K562 (cell line): ENCODE measurements at regions not wholly inside any gene's neighbourhood (a gene's known extent, or its start where the extent isn't known, plus 50 kb on each side); places are given as distances from the start of the nearest gene placed in this dataset.

ENCODE experiments used
- ATAC-seq: fragments of 200-7000 bp; cut with Tn5 transposase; 3 replicates; pipeline ENCODE4 v1.9.1; 2020; ENCODE audit warnings: moderate library complexity
- BruUV-seq: library from RNA; stranded (reverse); fragments of 400-500 nt; replicated peaks from 2 replicates; lab custom pipeline; 2021; lab: Mats Ljungman, UMichigan
- CTCF ChIA-PET: fragments of 300-600 bp; formaldehyde crosslinking; extraction: SDS; loops from one replicate; lab custom pipeline; 2021; ENCODE audit warnings: low intra/inter-chr PET ratio; lab: Yijun Ruan, JAX
- POLR2A ChIA-PET: fragments of 300-600, 350-650 bp; sonication (Branson Sonifier 250); formaldehyde crosslinking; extraction: SDS; loops from one replicate; lab custom pipeline; 2021; ENCODE audit warnings: antibody characterized with exemption, inconsistent platforms; lab: Yijun Ruan, JAX
- DNase-seq, 4 experiments: peaks; one replicate each; pipeline versions ENCODE4 v3.0.0 to v3.0.0-alpha.2; 2011 to 2018; ENCODE audit warnings: low spot score in 3 of 4, mixed read lengths in 3 of 4; ENCODE audit errors: extremely low read depth in 1 of 4
- FAIRE-seq: peaks from 2 replicates; lab custom pipeline; 2011; peaks lifted over from hg19 to GRCh38; lab: Jason Lieb, UNC
- H2AFZ ChIP-seq: 2 replicates; pipeline ENCODE4 v1.6.0; 2011; ENCODE audit warnings: low read depth, low read length, control low read depth, inconsistent platforms
- H3K27ac ChIP-seq: fragments of 200-600 bp; 3 replicates; pipeline ENCODE4 v1.8.0; 2011; ENCODE audit warnings: low read depth, mild to moderate bottlenecking, control low read depth, inconsistent platforms, low read length, moderate library complexity, mixed read lengths; ENCODE audit errors: extremely low read depth
- H3K27me3 ChIP-seq, 2 experiments: fragments of 300-600 bp in 1 of 2; 2 replicates in 1 of 2; 3 replicates in 1 of 2; pipeline versions ENCODE4 v1.6.0 to v1.8.0; 2011; ENCODE audit warnings: inconsistent platforms in 2 of 2, low read length in 2 of 2, mild to moderate bottlenecking in 1 of 2, mixed read lengths in 1 of 2, moderate library complexity in 1 of 2; ENCODE audit not compliant: control insufficient read depth in 2 of 2, insufficient read depth in 2 of 2
- H3K36me3 ChIP-seq: fragments of 300-600 bp; 3 replicates; pipeline ENCODE4 v1.8.0; 2011; ENCODE audit warnings: mild to moderate bottlenecking, low read length, inconsistent platforms; ENCODE audit not compliant: control insufficient read depth, insufficient read depth
- H3K4me1 ChIP-seq, 2 experiments: fragments of 200-600 bp in 1 of 2; replicated peaks in 1 of 2; 2 replicates in 1 of 2; 3 replicates in 1 of 2; pipeline versions ENCODE4 v1.5.1 to v1.8.0; 2011; ENCODE audit warnings: inconsistent platforms in 2 of 2, low read length in 2 of 2, mild to moderate bottlenecking in 1 of 2, mixed read lengths in 1 of 2, moderate library complexity in 1 of 2; ENCODE audit not compliant: control insufficient read depth in 2 of 2, insufficient read depth in 2 of 2
- H3K4me2 ChIP-seq: 2 replicates; pipeline ENCODE4 v1.6.1; 2011; ENCODE audit warnings: low read length, control low read depth, inconsistent platforms, mixed read lengths; ENCODE audit not compliant: insufficient read depth
- H3K4me3 ChIP-seq: fragments of 200-600 bp; sonication (generic), shearing (Covaris generic); 2 replicates; pipeline ENCODE4 v1.5.1; 2016; ENCODE audit warnings: control low read depth, inconsistent platforms
- H3K79me2 ChIP-seq: fragments of 200-600 bp; 3 replicates; pipeline ENCODE4 v1.8.0; 2011; ENCODE audit warnings: low read length, inconsistent platforms; ENCODE audit not compliant: control insufficient read depth, insufficient read depth
- H3K9ac ChIP-seq, 2 experiments: 2 replicates each; pipeline versions ENCODE4 v1.6.0 to v1.6.1; 2011; ENCODE audit warnings: low read depth in 2 of 2, low read length in 2 of 2, control low read depth in 1 of 2, inconsistent platforms in 1 of 2, mild to moderate bottlenecking in 1 of 2, mixed read lengths in 1 of 2; ENCODE audit not compliant: insufficient read depth in 1 of 2
- H3K9me1 ChIP-seq: one replicate; pipeline ENCODE4 v1.6.0; 2011; ENCODE audit warnings: inconsistent platforms, mild to moderate bottlenecking, low read length, moderate library complexity; ENCODE audit not compliant: control insufficient read depth, insufficient read depth
- H3K9me3 ChIP-seq: replicated peaks from 2 replicates; pipeline ENCODE4 v1.5.1; 2011; ENCODE audit warnings: low read depth, low read length, inconsistent platforms; ENCODE audit not compliant: control insufficient read depth, insufficient read depth
- H4K20me1 ChIP-seq: replicated peaks from 2 replicates; pipeline ENCODE4 v1.6.1; 2011; ENCODE audit warnings: low read length, inconsistent platforms, mixed read lengths; ENCODE audit not compliant: control insufficient read depth, insufficient read depth
- NCOA2 ChIP-seq, 2 experiments: fragments of 450-650 bp; IDR thresholded peaks; 2 replicates each; pipeline ENCODE4 v1.6.1; 2018; ENCODE audit warnings: mild to moderate bottlenecking in 2 of 2, moderate library complexity in 1 of 2; ENCODE audit not compliant: partially characterized antibody in 2 of 2
- SIN3A ChIP-seq, 2 experiments: fragments of 150-350 bp in 1 of 2; IDR thresholded peaks; 2 replicates each; pipeline ENCODE4 v1.6.1; 2011 to 2016; ENCODE audit warnings: borderline replicate concordance in 2 of 2, low read depth in 2 of 2, low read length in 2 of 2, mild to moderate bottlenecking in 2 of 2, moderate library complexity in 2 of 2; ENCODE audit not compliant: control insufficient read depth in 1 of 2
- WGBS: fragments of 100-300 bp; shearing (Covaris generic); methylation state at CpG from one replicate; pipeline ENCODE4 v1.1.6; 2016; ENCODE audit warnings: low coverage, mixed read lengths; ENCODE audit not compliant: insufficient coverage; ENCODE audit errors: missing lambda C conversion rate; 5-methylcytosine and 5-hydroxymethylcytosine counted together
- in situ Hi-C: fragments of 300-500 bp; cut with MboI; formaldehyde crosslinking; loops from 4 replicates; pipeline ENCODE4 v1.15.0; 2018; ENCODE audit warnings: inconsistent platforms, mixed read lengths
- intact Hi-C: fragments of 100-400 bp; cut with micrococcal nuclease; formaldehyde crosslinking; loops from 2 replicates; pipeline ENCODE4 v1.14.2; 2022
- TF ChIP-seq, protein P1 (sequence below): sonication (generic); formaldehyde crosslinking; IDR thresholded peaks from 2 replicates; pipeline ENCODE4 v1.8.0; 2023; ENCODE audit warnings: mild to moderate bottlenecking, missing genetic modification reagents

DNA sequence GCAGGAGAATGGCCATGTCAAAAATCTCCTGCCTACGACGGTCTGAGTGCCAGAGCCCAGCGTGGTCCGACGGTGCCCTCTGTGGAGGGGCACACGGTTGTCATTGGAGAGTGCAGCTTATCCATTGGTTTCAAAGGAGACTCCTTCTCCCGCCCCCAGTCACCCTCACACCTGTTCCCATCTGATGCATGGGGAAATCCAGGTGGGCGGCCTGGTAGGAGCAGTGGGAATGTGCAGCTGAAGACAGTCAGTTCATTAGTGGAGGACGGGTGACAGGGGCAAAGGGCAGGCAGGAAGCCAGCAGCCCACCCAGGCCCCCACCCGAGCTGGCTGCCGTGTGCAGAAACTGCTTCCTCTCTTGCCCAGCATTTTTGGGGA is 162.3 kb downstream of the IRF8 start:
- 0% methylated on average over 11 of the region's 11 CpGs for WGBS
- Histone ChIP-seq H3K27ac (no peak overlapping the region), H2AFZ (no peak overlapping the region), H3K36me3 (no peaks in the 10 kb centered on the region), H3K9ac (no peak overlapping the region), H3K4me3 (no peak overlapping the region), H3K27me3 (peaks cover 10 to 38% of the 10 kb centered on the region in 2 experiments; a peak in 3 of 5 replicates), H3K4me1 (peaks cover 3% of the 10 kb centered on the region in 2 experiments; a peak in 3 of 5 replicates), H3K9me1 (no peaks in the 10 kb centered on the region), H4K20me1 (no peaks in the 10 kb centered on the region), H3K9me3 (no peaks in the 10 kb centered on the region), H3K4me2 (no peak overlapping the region), H3K79me2 (no peaks in the 10 kb centered on the region)
- intact Hi-C loops (no loop called here), in situ Hi-C loops (no loop called here)
- BruUV-seq = no TSS peak
- DNase-seq (no peak), FAIRE-seq (no peak), ATAC-seq (no peak)
- TF ChIP-seq SIN3A (IDR thresholded peaks at IDR 0.05; ENCODE audit: borderline replicate concordance in 2 of 2, control insufficient read depth in 1 of 2, low read depth in 2 of 2, low read length in 2 of 2) (no peak), NCOA2 (IDR thresholded peaks at IDR 0.05; ENCODE audit: partially characterized antibody in 2 of 2) (no peak)
- TF ChIP-seq, protein P1, sequence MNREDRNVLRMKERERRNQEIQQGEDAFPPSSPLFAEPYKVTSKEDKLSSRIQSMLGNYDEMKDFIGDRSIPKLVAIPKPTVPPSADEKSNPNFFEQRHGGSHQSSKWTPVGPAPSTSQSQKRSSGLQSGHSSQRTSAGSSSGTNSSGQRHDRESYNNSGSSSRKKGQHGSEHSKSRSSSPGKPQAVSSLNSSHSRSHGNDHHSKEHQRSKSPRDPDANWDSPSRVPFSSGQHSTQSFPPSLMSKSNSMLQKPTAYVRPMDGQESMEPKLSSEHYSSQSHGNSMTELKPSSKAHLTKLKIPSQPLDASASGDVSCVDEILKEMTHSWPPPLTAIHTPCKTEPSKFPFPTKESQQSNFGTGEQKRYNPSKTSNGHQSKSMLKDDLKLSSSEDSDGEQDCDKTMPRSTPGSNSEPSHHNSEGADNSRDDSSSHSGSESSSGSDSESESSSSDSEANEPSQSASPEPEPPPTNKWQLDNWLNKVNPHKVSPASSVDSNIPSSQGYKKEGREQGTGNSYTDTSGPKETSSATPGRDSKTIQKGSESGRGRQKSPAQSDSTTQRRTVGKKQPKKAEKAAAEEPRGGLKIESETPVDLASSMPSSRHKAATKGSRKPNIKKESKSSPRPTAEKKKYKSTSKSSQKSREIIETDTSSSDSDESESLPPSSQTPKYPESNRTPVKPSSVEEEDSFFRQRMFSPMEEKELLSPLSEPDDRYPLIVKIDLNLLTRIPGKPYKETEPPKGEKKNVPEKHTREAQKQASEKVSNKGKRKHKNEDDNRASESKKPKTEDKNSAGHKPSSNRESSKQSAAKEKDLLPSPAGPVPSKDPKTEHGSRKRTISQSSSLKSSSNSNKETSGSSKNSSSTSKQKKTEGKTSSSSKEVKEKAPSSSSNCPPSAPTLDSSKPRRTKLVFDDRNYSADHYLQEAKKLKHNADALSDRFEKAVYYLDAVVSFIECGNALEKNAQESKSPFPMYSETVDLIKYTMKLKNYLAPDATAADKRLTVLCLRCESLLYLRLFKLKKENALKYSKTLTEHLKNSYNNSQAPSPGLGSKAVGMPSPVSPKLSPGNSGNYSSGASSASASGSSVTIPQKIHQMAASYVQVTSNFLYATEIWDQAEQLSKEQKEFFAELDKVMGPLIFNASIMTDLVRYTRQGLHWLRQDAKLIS (CRISPR knock-in tag) = no peak
- ChIA-PET POLR2A (no interaction called here), CTCF (no interaction called here)
